HepG2 (cell line): ENCODE measurements at regions not wholly inside any gene's neighbourhood (a gene's known extent, or its start where the extent isn't known, plus 50 kb on each side); places are given as distances from the start of the nearest gene placed in this dataset.

Experiments
- ATAC-seq: fragments of 200-7000 bp; cut with Tn5 transposase; 3 replicates; pipeline ENCODE4 v1.9.1; 2020; ENCODE audit warnings: mild to moderate bottlenecking, moderate library complexity
- BruUV-seq: library from RNA; stranded (reverse); fragments of 400-500 nt; replicated peaks from 2 replicates; lab custom pipeline; 2021; lab: Mats Ljungman, UMichigan
- CTCF ChIA-PET: fragments of 300-600 bp; formaldehyde crosslinking; extraction: SDS; loops from one replicate; lab custom pipeline; 2021; ENCODE audit warnings: low total read pairs, inconsistent platforms, low intra/inter-chr PET ratio; lab: Yijun Ruan, JAX
- POLR2A ChIA-PET: fragments of 350-600 bp; sonication (Branson Sonifier 250); formaldehyde crosslinking; loops from one replicate; lab custom pipeline; 2020; ENCODE audit warnings: antibody characterized with exemption, inconsistent platforms; lab: Yijun Ruan, JAX
- DNase-seq: peaks from one replicate; pipeline ENCODE4 v3.0.0-alpha.2; 2015; ENCODE audit warnings: low spot score
- FAIRE-seq: peaks from 3 replicates; lab custom pipeline; 2011; peaks lifted over from hg19 to GRCh38; lab: Jason Lieb, UNC
- H2AFZ ChIP-seq: one replicate; pipeline ENCODE4 v1.6.1; 2011; ENCODE audit warnings: low read length, inconsistent platforms
- H3K27ac ChIP-seq: fragments of 300-600 bp; 3 replicates; pipeline ENCODE4 v1.8.0; 2011; ENCODE audit warnings: mixed run types, mild to moderate bottlenecking, mixed read lengths, low read length, inconsistent platforms; ENCODE audit not compliant: insufficient read depth; ENCODE audit errors: extremely low read length
- H3K27me3 ChIP-seq, 2 experiments: fragments of 200-600 bp in 1 of 2; 2 replicates in 1 of 2; 3 replicates in 1 of 2; pipeline versions ENCODE4 v1.6.0 to v1.8.0; 2011; ENCODE audit warnings: low read length in 2 of 2, mild to moderate bottlenecking in 2 of 2, moderate library complexity in 2 of 2, inconsistent platforms in 1 of 2; ENCODE audit not compliant: insufficient read depth in 2 of 2, control insufficient read depth in 1 of 2
- H3K36me3 ChIP-seq, 2 experiments: fragments of 200-600 bp in 1 of 2; replicated peaks in 1 of 2; 2 replicates in 1 of 2; 3 replicates in 1 of 2; pipeline versions ENCODE4 v1.5.1 to v1.8.0; 2011; ENCODE audit warnings: low read length in 2 of 2, inconsistent platforms in 1 of 2; ENCODE audit not compliant: insufficient read depth in 2 of 2, control insufficient read depth in 1 of 2
- H3K4me1 ChIP-seq: 2 replicates; pipeline ENCODE4 v1.5.1; 2012; ENCODE audit warnings: low read length, inconsistent platforms; ENCODE audit not compliant: insufficient read depth
- H3K4me2 ChIP-seq: 2 replicates; pipeline ENCODE4 v1.6.0; 2011; ENCODE audit warnings: low read depth, low read length, inconsistent platforms
- H3K4me3 ChIP-seq, 3 experiments: fragments of 200-600 bp in 1 of 3; sonication (generic), shearing (Covaris generic) in 1 of 3; replicated peaks in 1 of 3; 2 replicates each; pipeline ENCODE4 v1.5.1; 2011 to 2016; ENCODE audit warnings: low read length in 3 of 3, inconsistent platforms in 2 of 3, low read depth in 2 of 3, mild to moderate bottlenecking in 2 of 3, control low read depth in 1 of 3, mixed read lengths in 1 of 3; ENCODE audit not compliant: insufficient read depth in 1 of 3
- H3K79me2 ChIP-seq: one replicate; pipeline ENCODE4 v1.6.1; 2011; ENCODE audit warnings: low read length, inconsistent platforms; ENCODE audit not compliant: insufficient read depth
- H3K9ac ChIP-seq: 2 replicates; pipeline ENCODE4 v1.6.0; 2011; ENCODE audit warnings: mild to moderate bottlenecking, low read depth, low read length, inconsistent platforms; ENCODE audit not compliant: insufficient read depth
- H3K9me3 ChIP-seq: 2 replicates; pipeline ENCODE4 v1.5.1; 2012; ENCODE audit warnings: mild to moderate bottlenecking, low read length
- H4K20me1 ChIP-seq: 2 replicates; pipeline ENCODE4 v1.6.0; 2011; ENCODE audit warnings: inconsistent platforms, mild to moderate bottlenecking, low read length, moderate library complexity; ENCODE audit not compliant: insufficient read depth
- ADNP ChIP-seq: sonication (generic); formaldehyde crosslinking; IDR thresholded peaks from 2 replicates; pipeline ENCODE4 v1.4.0; 2020; ENCODE audit warnings: missing genetic modification reagents
- ATF7-NPFF ChIP-seq: sonication (generic); formaldehyde crosslinking; IDR thresholded peaks from 2 replicates; pipeline ENCODE4 v1.8.1; 2023; ENCODE audit warnings: mild to moderate bottlenecking, low read depth, missing genetic modification reagents, moderate library complexity
- BRCA1 ChIP-seq: sonication (generic); formaldehyde crosslinking; IDR thresholded peaks from 2 replicates; pipeline ENCODE4 v1.4.0; 2020; ENCODE audit warnings: missing genetic modification reagents
- BRF2 ChIP-seq: sonication (generic); formaldehyde crosslinking; IDR thresholded peaks from 2 replicates; pipeline ENCODE4 v1.8.1; 2022; ENCODE audit warnings: mild to moderate bottlenecking, missing genetic modification reagents
- CHCHD3 ChIP-seq: sonication (generic); formaldehyde crosslinking; IDR thresholded peaks from 2 replicates; pipeline ENCODE4 v1.8.0; 2022; ENCODE audit warnings: mild to moderate bottlenecking, missing genetic modification reagents, moderate library complexity
- CTCF ChIP-seq: sonication (generic); formaldehyde crosslinking; IDR thresholded peaks from 2 replicates; pipeline ENCODE4 v1.5.0; 2020; ENCODE audit warnings: mild to moderate bottlenecking, missing genetic modification reagents, moderate library complexity
- FIP1L1 ChIP-seq: fragments of 200-400 bp; formaldehyde crosslinking; IDR thresholded peaks from 2 replicates; pipeline ENCODE4 v1.6.1; 2018; ENCODE audit warnings: low read depth, mild to moderate bottlenecking, low read length, moderate library complexity, borderline replicate concordance; ENCODE audit not compliant: insufficient read depth
- FOXJ3 ChIP-seq: sonication (generic); formaldehyde crosslinking; IDR thresholded peaks from 2 replicates; pipeline ENCODE4 v1.4.0; 2020; ENCODE audit warnings: missing genetic modification reagents, mild to moderate bottlenecking, borderline replicate concordance
- GTF3A ChIP-seq: sonication (generic); formaldehyde crosslinking; conservative IDR thresholded peaks from 2 replicates; pipeline ENCODE4 v1.4.0; 2020; ENCODE audit warnings: mild to moderate bottlenecking, missing genetic modification reagents
- KAT7 ChIP-seq: IDR thresholded peaks from 2 replicates; pipeline ENCODE4 v1.6.1; 2018; ENCODE audit warnings: borderline replicate concordance, missing compliant biosample characterization
- MED13 ChIP-seq: sonication (generic); formaldehyde crosslinking; IDR thresholded peaks from 2 replicates; pipeline ENCODE4 v1.5.0; 2020; ENCODE audit warnings: missing genetic modification reagents
- RAD21 ChIP-seq: fragments of 450-650 bp; formaldehyde crosslinking; IDR thresholded peaks from 2 replicates; pipeline ENCODE4 v1.5.0; 2020; ENCODE audit warnings: mild to moderate bottlenecking
- SMC3 ChIP-seq: IDR thresholded peaks from 2 replicates; pipeline ENCODE4 v1.6.1; 2011; ENCODE audit warnings: low read length, improper control_type of control experiment
- STAG1 ChIP-seq: sonication (generic); formaldehyde crosslinking; IDR thresholded peaks from 2 replicates; pipeline ENCODE4 v1.4.0; 2020; ENCODE audit warnings: missing genetic modification reagents
- ZNF160 ChIP-seq: sonication (generic); formaldehyde crosslinking; IDR thresholded peaks from 2 replicates; pipeline ENCODE4 v1.8.0; 2022; ENCODE audit warnings: mild to moderate bottlenecking, inconsistent platforms, missing genetic modification reagents
- ZNF567 ChIP-seq: sonication (generic); formaldehyde crosslinking; IDR thresholded peaks from 2 replicates; pipeline ENCODE4 v1.8.1; 2023; ENCODE audit warnings: mild to moderate bottlenecking, missing genetic modification reagents, borderline replicate concordance
- ZNF816 ChIP-seq: sonication (generic); formaldehyde crosslinking; IDR thresholded peaks from 2 replicates; pipeline ENCODE4 v1.8.0; 2022; ENCODE audit warnings: missing genetic modification reagents, mild to moderate bottlenecking, borderline replicate concordance
- WGBS: methylation state at CpG from one replicate; pipeline ENCODE4 v1.1.6; 2017; ENCODE audit warnings: low lambda C conversion rate; 5-methylcytosine and 5-hydroxymethylcytosine counted together
- in situ Hi-C: cut with HindIII; loops from 2 replicates; pipeline ENCODE4 v1.10.0; 2017; ENCODE audit warnings: low pct_unique_long_range_greater_than_20kb; ENCODE audit not compliant: extremely low pct_ligation_motif_present
- intact Hi-C: fragments of 100-400 bp; cut with micrococcal nuclease; formaldehyde crosslinking; loops from one replicate; pipeline ENCODE4 v1.10.0; 2022; ENCODE audit not compliant: unreplicated experiment

GRCh38 chr16:63292036-63292435 is 1255.8 kb upstream of the CDH8 start:
- H4K20me1 ChIP-seq = no peaks in the 10 kb centered on the region
- in situ Hi-C loops (loop anchor here (5.0 to 10.0 kb wide), 2 partner anchors 1067 to 1100 kb away; no protein-coding TSS in a partner anchor), intact Hi-C loops (no loop called here)
- ChIA-PET POLR2A (no interaction called here), CTCF (no interaction called here)
- H3K27me3 ChIP-seq = no peaks in the 10 kb centered on the region
- no TSS peak for BruUV-seq
- H3K4me1 ChIP-seq = no peaks in the 10 kb centered on the region
- no peaks in the 10 kb centered on the region for H3K36me3 ChIP-seq
- FAIRE-seq (no peak), DNase-seq (no peak), ATAC-seq (no peak)
- no peak overlapping the region for H2AFZ ChIP-seq
- H3K4me3 ChIP-seq = no peak overlapping the region
- no peak overlapping the region for H3K27ac ChIP-seq
- no peak overlapping the region for H3K4me2 ChIP-seq
- TF ChIP-seq ZNF816 (no peak), ATF7-NPFF (CRISPR knock-in tag) (no peak), ADNP (CRISPR knock-in tag) (no peak), BRF2 (CRISPR knock-in tag) (no peak)
- 29% methylated on average over 10 of the region's 11 CpGs for WGBS
- no peak overlapping the region for H3K9ac ChIP-seq
- H3K9me3 ChIP-seq = no peaks in the 10 kb centered on the region
- no peaks in the 10 kb centered on the region for H3K79me2 ChIP-seq

GRCh38 chr16:63289834-63290460 is 1253.7 kb upstream of the CDH8 start:
- Histone ChIP-seq H3K4me2 (no peak overlapping the region), H3K27ac (no peak overlapping the region), H3K79me2 (no peaks in the 10 kb centered on the region), H3K9me3 (no peaks in the 10 kb centered on the region), H4K20me1 (no peaks in the 10 kb centered on the region), H3K36me3 (no peaks in the 10 kb centered on the region), H2AFZ (no peak overlapping the region), H3K4me1 (no peaks in the 10 kb centered on the region), H3K4me3 (no peak overlapping the region), H3K27me3 (no peaks in the 10 kb centered on the region), H3K9ac (no peak overlapping the region)
- in situ Hi-C loops = loop anchor here (5.0 to 10.0 kb wide), 2 partner anchors 1065 to 1098 kb away; no protein-coding TSS in a partner anchor
- BruUV-seq = no TSS peak
- ChIA-PET CTCF (interaction anchor here (2.2 to 2.5 kb wide), 2 partner anchors 1064 to 1099 kb away, joined by 14 to 16 read pairs; no protein-coding TSS in a partner anchor), POLR2A (no interaction called here)
- intact Hi-C loops = loop anchor here (1.0 kb wide), 2 partner anchors 1065 to 1100 kb away; no protein-coding TSS in a partner anchor
- FAIRE-seq (peak; percentile 87), DNase-seq (peak; percentile 44), ATAC-seq (peak; percentile 97)
- 11% methylated on average over 16 of the region's 16 CpGs for WGBS
- TF ChIP-seq FOXJ3 (CRISPR knock-in tag) (no peak), ZNF567 (CRISPR knock-in tag) (no peak), MED13 (CRISPR knock-in tag) (no peak), CHCHD3 (no peak), SMC3 (peak; percentile 66), STAG1 (CRISPR knock-in tag) (peak; percentile 83), GTF3A (no peak), BRCA1 (no peak), RAD21 (peak; percentile 40; the same call in 1 of the 2 replicates), ZNF160 (no peak), CTCF (CRISPR knock-in tag) (peak; percentile 82), KAT7 (CRISPR knock-in tag) (no peak), FIP1L1 (no peak)
